Activated naive CD4-positive, alpha-beta T cell treated with anti-CD3 and anti-CD28 coated beads, Interleukin-2, amount 10 ng/mL, durations not matched to agents 7 days and 5 days (primary cell): ENCODE measurements at regions not wholly inside any gene's neighbourhood (a gene's known extent, or its start where the extent isn't known, plus 50 kb on each side); places are given as distances from the start of the nearest gene placed in this dataset.

Experiments
- CTCF ChIA-PET: fragments of 350-600 bp; sonication (Branson Sonifier 250); formaldehyde crosslinking; loops from one replicate; lab custom pipeline; 2021; ENCODE audit warnings: antibody characterized with exemption; lab: Charles Lee
- DNase-seq: peaks from one replicate; pipeline ENCODE4 v3.0.0-alpha.2; 2020
- H3K27ac Mint-ChIP-seq: one replicate; pipeline ENCODE4 v1.8.0; 2021; ENCODE audit warnings: mild to moderate bottlenecking, moderate library complexity, mixed read lengths
- H3K27me3 Mint-ChIP-seq: one replicate; pipeline ENCODE4 v1.8.0; 2021; ENCODE audit warnings: mild to moderate bottlenecking, mixed read lengths
- H3K36me3 Mint-ChIP-seq: one replicate; pipeline ENCODE4 v1.8.0; 2021; ENCODE audit warnings: mixed read lengths
- H3K4me1 Mint-ChIP-seq: one replicate; pipeline ENCODE4 v1.8.0; 2021; ENCODE audit warnings: mixed read lengths
- H3K4me3 Mint-ChIP-seq: one replicate; pipeline ENCODE4 v1.8.0; 2021; ENCODE audit warnings: mild to moderate bottlenecking, moderate library complexity, mixed read lengths
- H3K9me3 Mint-ChIP-seq: one replicate; pipeline ENCODE4 v1.8.0; 2021; ENCODE audit warnings: mixed read lengths

DNA sequence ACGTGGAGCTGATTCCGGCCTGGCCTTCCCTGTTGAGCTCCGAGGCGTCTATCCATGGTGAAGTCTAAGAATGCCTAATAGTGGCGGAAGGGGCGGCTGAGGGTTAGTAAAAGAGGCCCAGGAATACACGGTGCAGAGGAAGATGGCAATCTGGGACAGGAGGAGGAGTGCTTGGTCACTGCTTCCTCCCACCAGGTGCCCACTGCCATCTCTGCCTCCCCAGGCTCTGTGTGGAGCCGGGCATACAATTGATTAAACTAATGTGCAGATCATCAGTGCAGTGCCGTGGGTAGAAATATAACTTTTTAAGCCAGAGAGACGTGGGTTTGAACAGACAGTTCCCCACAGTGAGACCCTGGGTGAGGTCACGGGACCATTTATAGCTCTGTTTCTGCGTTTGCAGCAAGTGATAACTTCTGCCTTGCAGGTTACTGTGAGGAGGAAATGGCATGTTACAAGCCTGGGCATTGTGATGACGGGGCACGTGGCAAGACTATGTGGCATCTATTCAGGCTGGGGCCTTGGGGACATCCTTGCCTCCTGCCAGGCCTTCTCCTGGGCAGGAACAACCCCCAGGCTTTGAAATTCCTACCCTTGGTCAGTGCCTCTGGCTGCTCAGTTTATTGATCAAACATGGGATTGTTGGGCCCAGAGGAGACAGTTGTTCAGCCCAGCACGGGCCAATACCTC lies 204.9 kb downstream of the ASB1 start:
- no peak for DNase-seq
- Mint-ChIP-seq H3K4me3 (no peak overlapping the region), H3K27ac (no peak overlapping the region), H3K9me3 (no peaks in the 10 kb centered on the region), H3K27me3 (no peaks in the 10 kb centered on the region), H3K36me3 (no peaks in the 10 kb centered on the region), H3K4me1 (no peaks in the 10 kb centered on the region)
- CTCF ChIA-PET: no interaction called here

DNA sequence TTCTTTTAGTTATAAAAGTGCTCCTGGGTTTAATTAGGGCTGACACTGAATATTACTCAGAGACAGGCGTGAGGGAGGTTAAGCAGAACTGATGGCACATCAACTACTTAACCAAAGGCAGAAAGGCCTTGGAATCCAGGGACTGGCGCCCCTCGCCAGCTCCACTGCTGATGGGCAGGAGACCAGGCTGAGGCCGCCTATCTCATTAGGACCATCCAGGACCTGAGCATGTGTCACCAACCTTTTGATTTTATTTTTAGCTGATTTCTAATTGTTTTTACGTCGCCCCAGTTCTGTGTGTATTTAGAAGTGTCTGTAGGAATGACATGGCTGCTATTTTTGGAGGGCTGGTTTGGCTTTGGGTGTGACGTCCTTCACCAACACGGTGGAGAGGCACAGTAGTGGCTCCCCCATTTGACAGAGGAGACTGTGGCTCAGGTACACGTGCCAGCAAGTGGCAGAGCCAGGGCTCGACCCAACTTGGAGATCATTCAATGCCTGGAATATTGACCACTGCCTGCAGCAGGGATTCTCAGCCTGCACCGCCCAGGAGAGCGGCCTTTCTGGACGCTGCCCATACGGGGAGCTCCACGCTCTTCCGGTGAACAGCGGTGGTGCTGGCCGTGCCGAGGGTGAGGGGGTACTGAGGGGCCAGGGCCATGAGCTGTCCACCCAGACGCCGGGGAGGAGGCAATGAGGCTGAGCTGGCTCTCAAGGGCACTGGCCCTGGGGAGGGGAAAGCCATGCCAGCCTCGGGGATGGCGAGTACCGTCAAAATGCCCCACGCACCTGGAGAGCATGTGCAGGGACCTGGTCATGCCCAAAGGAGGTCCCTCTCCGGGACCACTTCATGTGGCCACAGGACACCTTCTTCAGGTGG lies 205.7 kb downstream of the ASB1 start:
- Mint-ChIP-seq H3K27me3 (no peaks in the 10 kb centered on the region), H3K27ac (no peak overlapping the region), H3K9me3 (no peaks in the 10 kb centered on the region), H3K36me3 (no peaks in the 10 kb centered on the region), H3K4me3 (no peak overlapping the region), H3K4me1 (no peaks in the 10 kb centered on the region)
- DNase-seq: no peak
- CTCF ChIA-PET: no interaction called here

GRCh38 chr2:238633426-238634328 lies 206.9 kb downstream of the ASB1 start:
- no peaks in the 10 kb centered on the region for H3K27me3 Mint-ChIP-seq
- no peak overlapping the region for H3K27ac Mint-ChIP-seq
- H3K9me3 Mint-ChIP-seq: no peaks in the 10 kb centered on the region
- no peak overlapping the region for H3K4me3 Mint-ChIP-seq
- H3K36me3 Mint-ChIP-seq: no peaks in the 10 kb centered on the region
- DNase-seq: no peak
- CTCF ChIA-PET: no interaction called here
- no peaks in the 10 kb centered on the region for H3K4me1 Mint-ChIP-seq

- Mint-ChIP-seq H3K4me1 (no peaks in the 10 kb centered on the region), H3K27ac (no peak overlapping the region), H3K27me3 (no peaks in the 10 kb centered on the region), H3K4me3 (no peak overlapping the region), H3K36me3 (no peaks in the 10 kb centered on the region), H3K9me3 (no peaks in the 10 kb centered on the region)
- CTCF ChIA-PET: no interaction called here
- no peak for DNase-seq
These were observed 208.1 kb downstream of the ASB1 start for GRCh38 chr2:238634701-238635357.

DNA sequence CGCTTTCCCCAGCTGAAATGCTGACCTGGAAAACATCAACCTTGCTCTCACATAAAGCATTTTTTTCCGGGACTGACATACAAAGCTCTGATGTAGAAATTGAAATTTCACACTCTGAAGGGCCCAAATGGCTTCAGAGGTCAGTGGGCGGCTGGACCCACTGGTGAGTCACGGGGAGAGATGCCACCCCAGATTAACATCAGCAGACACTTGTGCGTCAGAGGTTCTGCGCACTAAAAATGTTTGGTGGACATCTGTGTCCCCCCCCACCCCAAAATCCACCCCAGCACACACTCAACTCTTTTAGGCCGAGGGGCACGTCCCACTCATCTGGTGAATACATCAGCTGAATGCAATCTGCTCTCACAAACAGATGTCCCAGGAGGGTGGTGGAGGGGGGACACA lies 208.9 kb downstream of the ASB1 start:
- H3K4me1 Mint-ChIP-seq: no peaks in the 10 kb centered on the region
- no peak for DNase-seq
- H3K27ac Mint-ChIP-seq: no peak overlapping the region
- H3K36me3 Mint-ChIP-seq: no peaks in the 10 kb centered on the region
- no peaks in the 10 kb centered on the region for H3K27me3 Mint-ChIP-seq
- CTCF ChIA-PET: no interaction called here
- H3K9me3 Mint-ChIP-seq: no peaks in the 10 kb centered on the region
- H3K4me3 Mint-ChIP-seq: no peak overlapping the region

DNA sequence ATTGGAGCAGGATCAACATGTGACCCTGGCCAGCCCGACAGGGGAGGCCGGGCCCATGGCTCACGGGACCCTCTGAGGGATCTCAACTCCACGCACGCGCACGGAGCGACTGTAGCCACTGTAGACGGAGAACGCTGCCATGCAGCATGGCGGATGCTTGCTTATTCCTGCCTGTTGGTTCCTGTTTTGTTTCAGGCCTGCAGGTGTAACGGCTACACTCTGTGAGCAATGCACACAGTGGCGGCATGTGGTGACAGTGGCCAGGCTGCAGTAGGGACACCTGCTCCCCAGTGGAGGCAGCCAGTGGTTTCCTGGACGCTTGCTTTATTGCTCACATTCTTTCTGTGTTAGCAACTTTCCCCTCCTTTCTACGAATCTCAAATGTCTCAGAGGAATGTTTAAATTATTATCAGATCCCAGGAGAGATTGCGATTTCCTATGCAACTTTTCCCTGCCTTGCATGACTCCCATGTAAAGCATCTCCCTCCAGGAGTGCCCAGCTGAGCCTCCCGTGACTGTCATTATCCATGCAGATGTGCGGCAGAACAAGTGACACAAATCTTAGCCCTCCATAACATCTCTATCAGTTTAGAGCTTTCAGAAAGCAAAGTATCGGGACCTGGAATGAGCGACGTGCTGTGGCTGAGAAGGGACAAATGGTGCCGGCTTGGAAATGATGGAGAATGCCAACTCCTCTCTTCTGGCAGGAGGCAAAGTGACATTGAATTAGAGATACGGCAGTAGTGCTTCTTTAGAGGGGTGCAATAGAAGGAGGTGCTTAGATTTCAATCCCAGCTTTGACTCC lies 209.7 kb downstream of the ASB1 start:
- no peak for DNase-seq
- H3K4me1 Mint-ChIP-seq: no peaks in the 10 kb centered on the region
- H3K4me3 Mint-ChIP-seq: no peak overlapping the region
- no peak overlapping the region for H3K27ac Mint-ChIP-seq
- H3K27me3 Mint-ChIP-seq: no peaks in the 10 kb centered on the region
- no peaks in the 10 kb centered on the region for H3K36me3 Mint-ChIP-seq
- no peaks in the 10 kb centered on the region for H3K9me3 Mint-ChIP-seq
- CTCF ChIA-PET: no interaction called here

DNA sequence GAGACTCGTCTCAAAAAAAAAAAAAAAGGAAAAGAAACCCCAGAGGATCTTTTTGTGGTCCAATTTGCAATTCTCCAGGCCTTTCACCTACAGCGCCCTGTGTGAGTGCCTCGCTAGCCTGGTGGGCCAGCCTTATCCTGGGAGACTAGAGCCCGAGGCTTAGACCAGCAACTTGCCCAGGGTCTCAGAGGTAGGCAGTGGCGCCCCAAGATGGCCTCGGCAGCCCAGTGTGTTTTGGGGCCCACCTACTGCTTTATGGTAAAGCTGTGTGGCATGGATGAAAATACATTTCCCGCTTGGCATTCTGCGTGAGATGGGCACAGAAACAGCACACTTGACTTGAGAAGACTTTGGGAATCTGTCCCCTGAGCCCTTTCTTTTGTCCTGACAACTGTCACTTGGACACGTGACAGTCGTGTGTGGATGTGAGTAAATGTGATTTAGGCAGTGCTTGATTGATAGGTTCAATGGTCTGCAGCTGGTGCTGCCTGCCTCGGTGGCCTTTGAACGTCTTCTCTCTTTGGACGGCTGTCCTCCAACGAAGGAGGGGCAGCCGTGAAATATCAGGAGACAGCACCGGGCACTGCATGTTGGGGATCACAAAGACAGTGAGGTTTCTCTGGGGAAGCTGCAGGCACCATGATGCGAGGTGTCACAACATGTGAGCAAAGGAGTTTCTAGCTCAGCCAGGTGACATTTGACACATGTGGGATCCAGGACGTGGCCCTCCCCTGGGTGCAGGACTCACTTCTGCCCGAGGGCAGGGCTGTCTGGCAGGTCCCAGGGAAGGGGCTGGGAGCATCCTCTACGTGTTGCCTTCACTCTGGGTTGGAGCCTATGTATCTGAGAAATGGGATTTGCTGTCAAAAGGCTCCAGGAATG lies 209.5 kb upstream of the TWIST2 start:
- Mint-ChIP-seq H3K4me1 (no peaks in the 10 kb centered on the region), H3K4me3 (no peak overlapping the region), H3K9me3 (no peaks in the 10 kb centered on the region), H3K36me3 (no peaks in the 10 kb centered on the region), H3K27me3 (no peaks in the 10 kb centered on the region), H3K27ac (no peak overlapping the region)
- DNase-seq: no peak
- CTCF ChIA-PET: no interaction called here

DNA sequence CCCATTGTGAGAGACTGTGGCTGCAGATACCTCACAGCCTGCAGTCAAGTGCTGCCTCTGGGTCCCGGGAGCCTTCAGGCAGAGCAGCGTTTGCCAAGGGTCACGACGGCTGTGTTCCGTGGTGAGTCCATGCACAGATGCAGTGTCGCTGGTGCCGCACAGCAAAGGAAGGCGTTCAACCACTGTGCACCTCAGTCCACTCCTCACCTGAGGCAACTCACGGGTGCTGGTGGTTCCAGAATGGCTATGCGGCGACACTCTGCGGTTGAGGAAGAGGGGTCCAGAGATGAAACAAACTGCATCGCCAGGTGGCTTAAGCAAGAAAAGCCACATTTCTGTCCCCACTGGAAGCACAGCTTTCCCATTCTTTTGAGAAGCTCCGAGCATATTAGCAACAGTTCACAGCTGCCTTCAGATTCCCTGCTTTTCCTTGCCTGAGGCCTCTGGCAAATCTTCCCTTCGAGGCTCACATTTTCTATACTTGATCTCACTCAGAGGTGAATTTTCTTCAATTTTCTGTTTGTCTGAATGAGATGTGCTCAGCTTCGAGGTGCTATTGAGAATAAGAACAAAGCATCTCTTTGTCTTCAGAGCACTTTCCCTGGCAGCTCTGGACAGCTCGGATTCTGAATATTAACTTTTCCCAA lies 208.8 kb upstream of the TWIST2 start:
- H3K36me3 Mint-ChIP-seq: no peaks in the 10 kb centered on the region
- no peak for DNase-seq
- H3K9me3 Mint-ChIP-seq: no peaks in the 10 kb centered on the region
- H3K4me3 Mint-ChIP-seq: no peak overlapping the region
- CTCF ChIA-PET: no interaction called here
- no peaks in the 10 kb centered on the region for H3K27me3 Mint-ChIP-seq
- no peaks in the 10 kb centered on the region for H3K4me1 Mint-ChIP-seq
- H3K27ac Mint-ChIP-seq: no peak overlapping the region

- H3K27ac Mint-ChIP-seq: no peak overlapping the region
- no peaks in the 10 kb centered on the region for H3K36me3 Mint-ChIP-seq
- no peak for DNase-seq
- CTCF ChIA-PET: no interaction called here
- H3K27me3 Mint-ChIP-seq: no peaks in the 10 kb centered on the region
- no peaks in the 10 kb centered on the region for H3K4me1 Mint-ChIP-seq
- no peaks in the 10 kb centered on the region for H3K9me3 Mint-ChIP-seq
- H3K4me3 Mint-ChIP-seq: no peak overlapping the region
These were observed 207.4 kb upstream of the TWIST2 start for GRCh38 chr2:238640486-238640885.

DNA sequence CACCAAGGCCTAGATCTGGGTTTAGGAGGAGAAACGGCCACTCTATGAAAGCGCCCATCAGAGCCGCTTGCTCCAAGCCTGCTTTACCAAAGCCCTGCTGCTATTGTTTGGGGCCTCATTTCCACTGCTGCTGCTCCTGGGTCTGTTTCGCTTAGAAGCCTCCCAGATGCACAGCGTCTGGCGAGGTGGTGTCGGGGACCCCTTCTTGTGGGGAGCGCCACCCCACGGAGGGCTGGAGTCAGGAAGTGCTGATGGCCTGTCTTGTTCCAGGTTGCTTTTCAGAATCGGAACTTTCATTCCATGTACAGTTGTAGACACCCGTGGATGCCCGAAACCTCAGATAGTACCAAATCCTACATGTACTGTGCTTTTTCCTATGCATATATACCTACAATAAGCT lies 204.9 kb upstream of the TWIST2 start:
- no peaks in the 10 kb centered on the region for H3K4me1 Mint-ChIP-seq
- H3K9me3 Mint-ChIP-seq: no peaks in the 10 kb centered on the region
- H3K36me3 Mint-ChIP-seq: no peaks in the 10 kb centered on the region
- H3K4me3 Mint-ChIP-seq: no peak overlapping the region
- no peak overlapping the region for H3K27ac Mint-ChIP-seq
- CTCF ChIA-PET: no interaction called here
- no peak for DNase-seq
- peaks cover 4% of the 10 kb centered on the region for H3K27me3 Mint-ChIP-seq

DNA sequence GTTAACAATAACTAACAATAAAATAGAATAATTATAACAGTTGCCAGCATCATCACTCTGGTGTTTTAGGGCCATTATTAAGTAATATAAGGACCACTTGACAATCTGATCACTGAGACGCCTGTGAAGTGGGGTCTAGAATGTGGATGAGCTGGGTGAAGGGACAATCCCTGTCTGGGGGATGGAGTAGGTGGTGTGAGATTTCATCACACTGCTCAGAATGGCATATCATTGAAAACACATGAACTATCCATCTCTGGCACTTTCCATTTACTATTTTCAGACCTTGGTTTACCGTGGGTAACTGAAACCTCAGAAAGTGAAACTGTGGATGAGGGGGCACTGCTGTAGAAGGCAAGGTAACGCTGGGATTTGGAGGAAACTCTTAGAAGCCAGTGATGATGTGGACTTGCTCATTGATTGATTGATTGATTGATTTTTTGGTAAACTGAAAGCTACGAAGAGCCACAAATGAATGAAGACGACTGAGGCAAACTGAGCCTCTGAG lies 204.4 kb upstream of the TWIST2 start:
- CTCF ChIA-PET: no interaction called here
- DNase-seq: no peak

More for the DNA sequence above, 204.4 kb upstream of the TWIST2 start:
- Mint-ChIP-seq H3K27me3 (peaks cover 6% of the 10 kb centered on the region), H3K36me3 (no peaks in the 10 kb centered on the region), H3K4me1 (no peaks in the 10 kb centered on the region), H3K4me3 (no peak overlapping the region), H3K27ac (no peak overlapping the region), H3K9me3 (no peaks in the 10 kb centered on the region)
